ENCODE measurements at regions not wholly inside any gene's neighbourhood (a gene's known extent, or its start where the extent isn't known, plus 50 kb on each side); places are given as distances from the start of the nearest gene placed in this dataset.

- no peaks in the 10 kb centered on the region for H3K27me3 ChIP-seq (ENCODE audit: insufficient read depth, low read length)
- peak overlapping the region; percentile 51 for H3K27ac ChIP-seq (ENCODE audit: low read depth, low read length)
- H3K9me3 ChIP-seq (ENCODE audit: insufficient read depth, low read depth, low read length) = no peaks in the 10 kb centered on the region
- no peak overlapping the region for H3K4me3 ChIP-seq (ENCODE audit: insufficient read depth, low read depth, low read length)
- H3K4me1 ChIP-seq (ENCODE audit: insufficient read depth, low read length) = peaks cover 9% of the 10 kb centered on the region
- H3K79me2 ChIP-seq (ENCODE audit: insufficient read depth, low read length) = no peaks in the 10 kb centered on the region
- peak overlapping the region; percentile 68 for H3K4me2 ChIP-seq (ENCODE audit: low read length)
- Mint-ChIP-seq H3K36me3 (ENCODE audit: low read depth, unreplicated experiment) (no peaks in the 10 kb centered on the region), H3K27me3 (ENCODE audit: low read depth, unreplicated experiment) (peaks cover 5% of the 10 kb centered on the region), H3K4me3 (ENCODE audit: unreplicated experiment) (no peak overlapping the region), H3K9me3 (ENCODE audit: unreplicated experiment) (no peaks in the 10 kb centered on the region), H3K4me1 (ENCODE audit: low read depth, unreplicated experiment) (peaks cover 15% of the 10 kb centered on the region), H3K27ac (ENCODE audit: unreplicated experiment) (no peak overlapping the region)
- H3K9ac ChIP-seq (ENCODE audit: low read length) = no peak overlapping the region
- FAIRE-seq (no peak), DNase-seq (ENCODE audit: low read depth) (no peak)
- H3K36me3 ChIP-seq (ENCODE audit: insufficient read depth, low read length) = no peaks in the 10 kb centered on the region
- TF ChIP-seq EZH2 (IDR thresholded peaks at IDR 0.05; ENCODE audit: insufficient read depth, low read length) (no peak), CTCF (IDR thresholded peaks at IDR 0.05; ENCODE audit: insufficient read depth, low read depth, low read length) (no peak)
- no peak overlapping the region for H2AFZ ChIP-seq (ENCODE audit: low read depth, low read length)
- H4K20me1 ChIP-seq (ENCODE audit: insufficient read depth, low read length) = no peaks in the 10 kb centered on the region
Measured at GRCh38 chr2:240238201-240238600, 97.7 kb upstream of the OTOS start.

GRCh38 chr2:240238786-240239185, 98.3 kb upstream of the OTOS start:
- H3K9me3 Mint-ChIP-seq (ENCODE audit: unreplicated experiment) = no peaks in the 10 kb centered on the region
- Histone ChIP-seq H3K36me3 (ENCODE audit: insufficient read depth, low read length) (no peaks in the 10 kb centered on the region), H2AFZ (ENCODE audit: low read depth, low read length) (no peak overlapping the region), H3K9me3 (ENCODE audit: insufficient read depth, low read depth, low read length) (no peaks in the 10 kb centered on the region), H3K4me3 (ENCODE audit: insufficient read depth, low read depth, low read length) (no peak overlapping the region), H3K4me2 (ENCODE audit: low read length) (peak overlapping the region; percentile 68), H3K79me2 (ENCODE audit: insufficient read depth, low read length) (no peaks in the 10 kb centered on the region), H3K4me1 (ENCODE audit: insufficient read depth, low read length) (peaks cover 9% of the 10 kb centered on the region), H3K9ac (ENCODE audit: low read length) (no peak overlapping the region), H3K27ac (ENCODE audit: low read depth, low read length) (peak overlapping the region; percentile 51), H3K27me3 (ENCODE audit: insufficient read depth, low read length) (no peaks in the 10 kb centered on the region), H4K20me1 (ENCODE audit: insufficient read depth, low read length) (no peaks in the 10 kb centered on the region)
- no peaks in the 10 kb centered on the region for H3K36me3 Mint-ChIP-seq (ENCODE audit: low read depth, unreplicated experiment)
- no peak for FAIRE-seq
- no peak overlapping the region for H3K27ac Mint-ChIP-seq (ENCODE audit: unreplicated experiment)
- H3K4me1 Mint-ChIP-seq (ENCODE audit: low read depth, unreplicated experiment) = peaks cover 15% of the 10 kb centered on the region
- TF ChIP-seq EZH2 (IDR thresholded peaks at IDR 0.05; ENCODE audit: insufficient read depth, low read length) (no peak), CTCF (IDR thresholded peaks at IDR 0.05; ENCODE audit: insufficient read depth, low read depth, low read length) (no peak)
- no peak for DNase-seq (ENCODE audit: low read depth)
- H3K4me3 Mint-ChIP-seq (ENCODE audit: unreplicated experiment) = no peak overlapping the region
- H3K27me3 Mint-ChIP-seq (ENCODE audit: low read depth, unreplicated experiment) = peaks cover 5% of the 10 kb centered on the region

- Mint-ChIP-seq H3K27me3 (ENCODE audit: low read depth, unreplicated experiment) (peaks cover 5% of the 10 kb centered on the region), H3K4me1 (ENCODE audit: low read depth, unreplicated experiment) (peaks cover 15% of the 10 kb centered on the region), H3K27ac (ENCODE audit: unreplicated experiment) (no peak overlapping the region), H3K36me3 (ENCODE audit: low read depth, unreplicated experiment) (no peaks in the 10 kb centered on the region), H3K4me3 (ENCODE audit: unreplicated experiment) (no peak overlapping the region), H3K9me3 (ENCODE audit: unreplicated experiment) (no peaks in the 10 kb centered on the region)
- Histone ChIP-seq H3K36me3 (ENCODE audit: insufficient read depth, low read length) (no peaks in the 10 kb centered on the region), H3K9me3 (ENCODE audit: insufficient read depth, low read depth, low read length) (no peaks in the 10 kb centered on the region), H3K4me3 (ENCODE audit: insufficient read depth, low read depth, low read length) (no peak overlapping the region), H3K27ac (ENCODE audit: low read depth, low read length) (no peak overlapping the region), H3K79me2 (ENCODE audit: insufficient read depth, low read length) (no peaks in the 10 kb centered on the region), H2AFZ (ENCODE audit: low read depth, low read length) (no peak overlapping the region), H3K27me3 (ENCODE audit: insufficient read depth, low read length) (no peaks in the 10 kb centered on the region), H3K4me2 (ENCODE audit: low read length) (no peak overlapping the region), H4K20me1 (ENCODE audit: insufficient read depth, low read length) (no peaks in the 10 kb centered on the region), H3K9ac (ENCODE audit: low read length) (no peak overlapping the region), H3K4me1 (ENCODE audit: insufficient read depth, low read length) (peaks cover 9% of the 10 kb centered on the region)
- DNase-seq (ENCODE audit: low read depth) (no peak), FAIRE-seq (no peak)
- no peak for TF ChIP-seq CTCF (IDR thresholded peaks at IDR 0.05; ENCODE audit: insufficient read depth, low read depth, low read length)
- no peak for TF ChIP-seq EZH2 (IDR thresholded peaks at IDR 0.05; ENCODE audit: insufficient read depth, low read length)
Measured at GRCh38 chr2:240239325-240239724, 98.9 kb upstream of the OTOS start.

Data from astrocyte (in vitro differentiated cells and primary cell).